Ishikawa (cell line): ENCODE measurements at regions not wholly inside any gene's neighbourhood (a gene's known extent, or its start where the extent isn't known, plus 50 kb on each side); places are given as distances from the start of the nearest gene placed in this dataset.

Experiments
- CEBPB ChIP-seq: IDR thresholded peaks from 2 replicates; pipeline ENCODE4 v1.6.1; 2012
- CREB1 ChIP-seq: IDR thresholded peaks from 2 replicates; pipeline ENCODE4 v1.6.1; 2012; ENCODE audit warnings: low read depth
- EGR1 ChIP-seq: IDR thresholded peaks from 2 replicates; pipeline ENCODE4 v1.6.1; 2012
- EP300 ChIP-seq: IDR thresholded peaks from 2 replicates; pipeline ENCODE4 v1.6.1; 2012; ENCODE audit warnings: borderline replicate concordance
- FOXM1 ChIP-seq: IDR thresholded peaks from 2 replicates; pipeline ENCODE4 v1.6.1; 2012; ENCODE audit warnings: low read depth, borderline replicate concordance
- NFIC ChIP-seq: IDR thresholded peaks from 2 replicates; pipeline ENCODE4 v1.6.1; 2012
- RAD21 ChIP-seq: IDR thresholded peaks from 2 replicates; pipeline ENCODE4 v1.6.1; 2012; ENCODE audit warnings: low read depth
- TAF1 ChIP-seq: IDR thresholded peaks from 2 replicates; pipeline ENCODE4 v1.6.1; 2012; ENCODE audit warnings: low read depth, mild to moderate bottlenecking
- TCF12 ChIP-seq: IDR thresholded peaks from 2 replicates; pipeline ENCODE4 v1.6.1; 2012; ENCODE audit warnings: low read depth
- TEAD4 ChIP-seq: IDR thresholded peaks from 2 replicates; pipeline ENCODE4 v1.6.1; 2012
- YY1 ChIP-seq: IDR thresholded peaks from 2 replicates; pipeline ENCODE4 v1.6.1; 2012; ENCODE audit warnings: low read depth
- ZBTB7A ChIP-seq: IDR thresholded peaks from 2 replicates; pipeline ENCODE4 v1.6.1; 2012; ENCODE audit warnings: low read depth
- TF ChIP-seq, protein P1 (sequence below): IDR thresholded peaks from 2 replicates; pipeline ENCODE4 v1.6.1; 2012; ENCODE audit warnings: low read depth, mild to moderate bottlenecking
- TF ChIP-seq, protein P2 (sequence below): IDR thresholded peaks from 2 replicates; pipeline ENCODE4 v1.6.1; 2012
- TF ChIP-seq, protein P3 (sequence below): IDR thresholded peaks from 2 replicates; pipeline ENCODE4 v1.6.1; 2012

DNA sequence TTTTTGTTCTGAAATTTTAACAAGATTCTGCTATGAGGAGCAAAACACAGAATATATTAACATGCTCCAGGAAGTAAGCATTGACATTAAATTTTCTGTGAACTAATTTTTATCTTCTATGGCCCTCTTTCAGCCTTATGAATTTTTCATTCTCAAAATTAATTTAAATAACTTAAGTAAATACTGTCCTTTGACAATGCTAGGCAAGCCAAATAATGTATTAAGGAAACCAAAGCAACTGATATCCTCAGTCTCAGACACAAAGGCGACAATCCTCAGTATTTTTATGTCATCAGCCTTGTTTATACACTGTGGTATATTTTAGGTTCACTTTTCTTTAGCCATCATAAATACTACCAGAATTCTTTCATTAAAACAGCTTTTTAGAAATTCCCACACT, 159.8 kb downstream of the CGGBP1 start:
- TF ChIP-seq TAF1 (no peak), ZBTB7A (no peak), RAD21 (no peak), EGR1 (no peak), EP300 (no peak), TEAD4 (no peak), YY1 (no peak), FOXM1 (no peak), CEBPB (no peak), TCF12 (no peak), CREB1 (no peak), NFIC (no peak)
- TF ChIP-seq, protein P1, sequence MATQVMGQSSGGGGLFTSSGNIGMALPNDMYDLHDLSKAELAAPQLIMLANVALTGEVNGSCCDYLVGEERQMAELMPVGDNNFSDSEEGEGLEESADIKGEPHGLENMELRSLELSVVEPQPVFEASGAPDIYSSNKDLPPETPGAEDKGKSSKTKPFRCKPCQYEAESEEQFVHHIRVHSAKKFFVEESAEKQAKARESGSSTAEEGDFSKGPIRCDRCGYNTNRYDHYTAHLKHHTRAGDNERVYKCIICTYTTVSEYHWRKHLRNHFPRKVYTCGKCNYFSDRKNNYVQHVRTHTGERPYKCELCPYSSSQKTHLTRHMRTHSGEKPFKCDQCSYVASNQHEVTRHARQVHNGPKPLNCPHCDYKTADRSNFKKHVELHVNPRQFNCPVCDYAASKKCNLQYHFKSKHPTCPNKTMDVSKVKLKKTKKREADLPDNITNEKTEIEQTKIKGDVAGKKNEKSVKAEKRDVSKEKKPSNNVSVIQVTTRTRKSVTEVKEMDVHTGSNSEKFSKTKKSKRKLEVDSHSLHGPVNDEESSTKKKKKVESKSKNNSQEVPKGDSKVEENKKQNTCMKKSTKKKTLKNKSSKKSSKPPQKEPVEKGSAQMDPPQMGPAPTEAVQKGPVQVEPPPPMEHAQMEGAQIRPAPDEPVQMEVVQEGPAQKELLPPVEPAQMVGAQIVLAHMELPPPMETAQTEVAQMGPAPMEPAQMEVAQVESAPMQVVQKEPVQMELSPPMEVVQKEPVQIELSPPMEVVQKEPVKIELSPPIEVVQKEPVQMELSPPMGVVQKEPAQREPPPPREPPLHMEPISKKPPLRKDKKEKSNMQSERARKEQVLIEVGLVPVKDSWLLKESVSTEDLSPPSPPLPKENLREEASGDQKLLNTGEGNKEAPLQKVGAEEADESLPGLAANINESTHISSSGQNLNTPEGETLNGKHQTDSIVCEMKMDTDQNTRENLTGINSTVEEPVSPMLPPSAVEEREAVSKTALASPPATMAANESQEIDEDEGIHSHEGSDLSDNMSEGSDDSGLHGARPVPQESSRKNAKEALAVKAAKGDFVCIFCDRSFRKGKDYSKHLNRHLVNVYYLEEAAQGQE, result no peak
- TF ChIP-seq, protein P2, sequence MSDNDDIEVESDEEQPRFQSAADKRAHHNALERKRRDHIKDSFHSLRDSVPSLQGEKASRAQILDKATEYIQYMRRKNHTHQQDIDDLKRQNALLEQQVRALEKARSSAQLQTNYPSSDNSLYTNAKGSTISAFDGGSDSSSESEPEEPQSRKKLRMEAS, result no peak
- TF ChIP-seq, protein P3, sequence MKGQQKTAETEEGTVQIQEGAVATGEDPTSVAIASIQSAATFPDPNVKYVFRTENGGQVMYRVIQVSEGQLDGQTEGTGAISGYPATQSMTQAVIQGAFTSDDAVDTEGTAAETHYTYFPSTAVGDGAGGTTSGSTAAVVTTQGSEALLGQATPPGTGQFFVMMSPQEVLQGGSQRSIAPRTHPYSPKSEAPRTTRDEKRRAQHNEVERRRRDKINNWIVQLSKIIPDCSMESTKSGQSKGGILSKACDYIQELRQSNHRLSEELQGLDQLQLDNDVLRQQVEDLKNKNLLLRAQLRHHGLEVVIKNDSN, result no peak

DNA sequence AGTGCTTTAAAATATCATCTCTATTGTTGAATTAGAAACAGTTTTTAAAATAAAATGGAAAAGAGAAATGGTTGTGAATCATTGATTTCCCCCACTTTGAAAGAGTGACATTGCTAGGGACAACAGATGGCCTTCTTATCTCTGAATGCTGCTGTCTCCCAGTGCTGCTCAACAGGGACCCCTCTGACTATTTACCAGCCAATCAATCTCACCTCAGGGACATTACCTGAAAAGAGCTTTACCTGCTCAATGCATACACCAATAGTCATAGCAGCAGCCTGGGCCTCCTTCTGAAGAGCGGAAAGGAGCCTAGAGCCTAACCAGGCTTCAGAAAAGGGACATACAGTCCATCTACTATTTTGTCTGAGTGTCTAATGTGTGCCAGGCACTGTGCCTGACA, 162.8 kb downstream of the CGGBP1 start:
- TF ChIP-seq EGR1 (no peak), CREB1 (no peak), ZBTB7A (no peak), TCF12 (no peak), NFIC (no peak), FOXM1 (no peak), YY1 (no peak), TAF1 (no peak), CEBPB (no peak), TEAD4 (no peak), EP300 (no peak), RAD21 (no peak)
- TF ChIP-seq, protein P3, result no peak
- TF ChIP-seq, protein P1, result no peak
- TF ChIP-seq, protein P2, result no peak

DNA sequence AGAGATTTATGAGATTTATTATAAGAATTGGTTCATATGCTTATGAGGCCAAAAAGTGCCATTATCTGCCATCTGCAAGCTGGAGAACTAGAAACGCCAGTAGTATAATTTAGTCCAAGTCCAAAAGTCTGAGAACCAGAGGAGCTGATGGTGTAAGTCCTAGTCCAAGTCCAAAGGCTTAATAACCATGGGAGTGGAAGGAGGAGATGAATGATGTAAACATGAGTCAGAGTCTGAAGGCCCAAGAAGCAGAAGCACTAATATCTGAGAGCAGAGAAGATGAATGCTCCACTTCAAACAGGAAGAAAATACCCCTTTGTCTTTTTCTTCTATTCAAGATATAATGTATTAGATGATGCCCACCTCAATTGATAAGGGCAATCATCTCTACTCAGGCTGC, 185.7 kb downstream of the CGGBP1 start:
- TF ChIP-seq, protein P1, result no peak
- TF ChIP-seq, protein P2, result no peak
- TF ChIP-seq TAF1 (no peak), NFIC (no peak), TEAD4 (no peak), RAD21 (no peak), ZBTB7A (no peak), YY1 (no peak), EP300 (no peak), CREB1 (no peak), FOXM1 (no peak), EGR1 (no peak), CEBPB (no peak), TCF12 (no peak)
- TF ChIP-seq, protein P3, result no peak

DNA sequence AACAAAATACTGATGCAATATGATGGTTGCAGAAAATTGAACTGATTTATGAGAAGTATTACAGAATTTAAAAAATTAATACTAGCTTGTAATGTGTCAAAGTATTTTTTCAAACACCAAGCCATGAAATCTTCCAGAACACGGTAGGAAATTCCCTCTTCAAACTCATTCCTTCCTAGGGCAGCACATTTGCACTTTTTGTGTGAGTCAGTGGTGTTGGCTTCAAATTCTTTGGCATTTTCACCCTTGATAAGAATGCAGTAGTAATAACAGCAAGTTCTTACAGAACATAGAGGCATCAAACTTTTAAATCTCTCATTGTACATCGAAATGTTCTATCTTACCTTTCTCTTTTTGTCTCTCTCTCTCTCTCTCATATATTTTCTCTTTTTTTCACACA, 191.8 kb downstream of the CGGBP1 start:
- no peak for TF ChIP-seq ZBTB7A
- no peak for TF ChIP-seq TCF12
- TF ChIP-seq, protein P2, result no peak
